GM12873 (cell line): ENCODE measurements at regions not wholly inside any gene's neighbourhood (a gene's known extent, or its start where the extent isn't known, plus 50 kb on each side); places are given as distances from the start of the nearest gene placed in this dataset.

Experiments
- CTCF ChIP-seq: IDR thresholded peaks from 2 replicates; pipeline ENCODE4 v1.5.1; 2012; ENCODE audit warnings: low read depth, mild to moderate bottlenecking, moderate library complexity, low read length, control low read depth; ENCODE audit not compliant: insufficient read depth; ENCODE audit errors: missing control alignments

DNA sequence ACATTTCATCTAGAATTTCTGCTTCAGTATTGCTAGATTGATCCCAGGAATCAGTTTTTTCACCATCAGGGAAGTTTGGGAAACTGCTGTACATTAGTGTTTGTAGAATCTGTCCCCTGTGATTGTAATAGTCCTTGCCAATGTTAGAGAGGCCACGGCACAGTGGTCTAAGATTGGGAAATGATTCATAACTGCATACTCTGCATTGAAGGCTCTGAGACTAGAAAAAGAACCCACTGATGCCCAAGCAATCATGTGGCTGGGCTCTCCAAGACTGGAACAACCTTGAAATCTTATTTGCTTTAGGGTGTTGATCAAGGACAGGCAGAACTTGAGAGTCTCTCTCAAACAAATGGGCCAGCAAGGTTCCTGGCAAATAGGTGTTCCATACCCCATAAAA lies 245.6 kb upstream of the LRTM1 start:
- TF ChIP-seq CTCF, result no peak

DNA sequence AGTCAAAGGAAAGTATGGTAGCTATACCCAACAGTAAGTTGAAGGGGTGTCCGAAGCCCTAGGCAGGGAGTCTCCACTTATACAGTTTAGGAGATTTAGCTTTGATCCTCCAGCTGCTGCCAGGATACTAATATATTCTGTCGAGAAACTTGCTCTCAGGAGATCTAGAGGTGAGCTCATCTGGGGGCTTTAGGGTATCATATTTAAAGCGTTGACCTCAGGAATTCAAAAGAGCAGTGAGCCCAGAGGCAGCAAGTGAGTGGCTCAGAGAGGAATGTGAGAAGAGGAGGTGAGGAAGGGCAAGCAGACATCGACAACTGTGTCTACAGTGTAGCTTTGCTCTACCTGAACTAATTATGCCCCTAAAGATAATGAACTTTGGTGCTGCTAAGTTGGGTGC lies 245.1 kb upstream of the LRTM1 start:
- no peak for TF ChIP-seq CTCF

GRCh38 chr3:55170444-55170843 lies 242.6 kb upstream of the LRTM1 start:
- TF ChIP-seq CTCF, result no peak

GRCh38 chr3:55169608-55170072 lies 241.8 kb upstream of the LRTM1 start:
- TF ChIP-seq CTCF, result no peak

DNA sequence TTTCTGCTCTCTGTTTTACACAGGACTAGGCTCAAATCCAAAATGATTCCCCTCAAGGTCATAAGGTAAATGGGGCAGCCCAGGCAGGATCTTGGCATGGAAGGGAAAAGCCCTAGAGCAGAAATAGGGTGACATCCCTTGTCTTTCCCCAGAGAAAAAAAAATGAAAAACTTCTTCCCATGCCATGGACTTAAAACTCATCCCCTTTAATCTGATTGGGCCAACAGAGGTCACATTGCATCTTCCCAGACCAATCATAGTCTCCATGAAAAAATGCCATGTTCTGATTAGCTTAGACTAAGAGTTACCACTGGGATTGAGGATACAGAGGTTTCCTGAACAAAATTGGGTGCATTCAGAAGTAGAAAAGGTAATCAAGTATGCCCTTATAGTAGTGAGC lies 241.3 kb upstream of the LRTM1 start:
- no peak for TF ChIP-seq CTCF

DNA sequence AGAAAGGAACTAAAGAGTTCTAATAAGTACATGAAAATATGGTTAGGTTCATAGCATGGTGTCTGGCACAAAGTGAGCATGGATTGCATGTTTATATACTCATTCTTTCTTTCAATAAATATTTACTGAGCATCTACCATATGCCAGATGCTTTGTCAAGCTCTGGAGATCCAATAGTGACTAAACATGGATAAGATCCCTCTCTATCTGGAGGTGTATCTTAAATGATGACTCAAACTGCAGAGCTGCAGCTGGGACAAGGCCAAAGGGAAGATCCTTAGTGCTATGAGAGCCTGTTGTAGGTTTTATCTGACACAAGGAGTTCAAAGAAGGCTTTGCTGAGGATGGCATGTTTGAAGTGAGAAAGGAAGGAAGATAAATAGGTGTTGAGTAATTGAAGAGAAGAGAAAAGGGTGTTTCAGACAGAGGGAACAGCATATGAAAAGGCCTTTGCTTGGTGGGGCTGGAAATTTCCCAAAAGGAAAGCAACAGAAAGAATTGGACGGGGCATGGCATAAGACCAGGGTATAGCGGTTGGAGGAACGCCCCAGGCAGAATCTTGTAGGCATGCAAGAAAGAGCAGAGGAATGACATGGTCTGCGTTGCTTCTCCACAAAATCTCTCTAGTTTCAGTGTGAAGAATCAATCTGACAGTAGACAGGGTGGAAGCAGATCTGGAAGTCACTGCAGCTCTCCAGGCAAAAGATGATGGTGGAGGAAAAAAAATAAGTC lies 239.9 kb upstream of the LRTM1 start:
- no peak for TF ChIP-seq CTCF

DNA sequence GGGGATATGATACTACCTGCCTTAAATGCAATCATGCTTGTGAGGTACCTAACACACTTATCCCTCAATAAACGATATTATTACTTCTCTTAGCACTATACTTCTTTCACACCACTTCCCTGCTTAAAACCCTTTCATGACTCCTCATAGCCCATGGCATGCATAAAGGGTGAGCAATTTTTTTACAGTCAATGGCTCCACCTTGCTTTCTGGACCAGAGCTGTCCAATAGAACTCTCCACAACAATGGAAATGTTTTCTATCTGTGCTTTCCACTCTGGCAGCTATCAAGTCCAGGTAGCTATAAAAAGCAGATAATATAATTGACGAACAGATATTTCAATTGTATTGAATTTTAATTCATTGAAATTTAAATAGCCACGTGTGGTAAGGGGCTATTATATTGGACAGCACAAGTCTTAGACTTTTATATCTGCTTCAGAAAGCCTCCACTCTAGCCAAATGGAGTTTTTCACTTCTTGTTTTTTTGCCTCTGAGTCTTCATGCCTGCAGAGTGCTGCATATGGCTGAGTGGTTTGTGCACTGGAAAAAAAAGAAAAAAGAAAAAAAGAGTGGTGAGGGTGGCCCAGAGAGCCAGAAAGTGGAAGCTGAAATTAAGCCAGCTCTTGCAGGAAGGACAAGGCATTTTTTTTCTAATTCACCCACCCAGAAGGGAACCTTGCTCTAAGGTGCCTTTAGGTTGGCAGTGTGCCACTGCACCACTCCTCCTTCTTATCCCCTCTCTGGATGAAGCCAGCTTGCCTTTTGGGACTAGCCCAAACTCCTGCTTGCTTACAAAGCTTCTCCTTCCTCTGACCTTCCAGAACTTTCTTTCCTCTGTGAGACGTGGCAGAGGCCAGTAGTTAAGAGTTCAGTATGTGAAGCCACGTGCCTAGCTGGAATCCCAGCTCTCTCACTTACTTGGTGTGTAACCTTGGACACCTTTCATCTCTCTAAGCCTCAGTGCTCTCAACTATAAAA lies 239.0 kb upstream of the LRTM1 start:
- TF ChIP-seq CTCF, result no peak
